ENCODE measurements at regions not wholly inside any gene's neighbourhood (a gene's known extent, or its start where the extent isn't known, plus 50 kb on each side); places are given as distances from the start of the nearest gene placed in this dataset.

- TF ChIP-seq, protein P1, sequence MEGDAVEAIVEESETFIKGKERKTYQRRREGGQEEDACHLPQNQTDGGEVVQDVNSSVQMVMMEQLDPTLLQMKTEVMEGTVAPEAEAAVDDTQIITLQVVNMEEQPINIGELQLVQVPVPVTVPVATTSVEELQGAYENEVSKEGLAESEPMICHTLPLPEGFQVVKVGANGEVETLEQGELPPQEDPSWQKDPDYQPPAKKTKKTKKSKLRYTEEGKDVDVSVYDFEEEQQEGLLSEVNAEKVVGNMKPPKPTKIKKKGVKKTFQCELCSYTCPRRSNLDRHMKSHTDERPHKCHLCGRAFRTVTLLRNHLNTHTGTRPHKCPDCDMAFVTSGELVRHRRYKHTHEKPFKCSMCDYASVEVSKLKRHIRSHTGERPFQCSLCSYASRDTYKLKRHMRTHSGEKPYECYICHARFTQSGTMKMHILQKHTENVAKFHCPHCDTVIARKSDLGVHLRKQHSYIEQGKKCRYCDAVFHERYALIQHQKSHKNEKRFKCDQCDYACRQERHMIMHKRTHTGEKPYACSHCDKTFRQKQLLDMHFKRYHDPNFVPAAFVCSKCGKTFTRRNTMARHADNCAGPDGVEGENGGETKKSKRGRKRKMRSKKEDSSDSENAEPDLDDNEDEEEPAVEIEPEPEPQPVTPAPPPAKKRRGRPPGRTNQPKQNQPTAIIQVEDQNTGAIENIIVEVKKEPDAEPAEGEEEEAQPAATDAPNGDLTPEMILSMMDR (IDR thresholded peaks at IDR 0.05), result no peak
- TF ChIP-seq POLR2A (IDR thresholded peaks at IDR 0.05), result no peak
Measured at GRCh38 chr6:105495515-105495914, 92.6 kb upstream of the PREP start.
